Stimulated activated CD4-positive, alpha-beta T cell treated with anti-CD3 and anti-CD28 coated beads, Interleukin-15, amount 100 ng/mL, for 48 hours (primary cell): ENCODE measurements at regions not wholly inside any gene's neighbourhood (a gene's known extent, or its start where the extent isn't known, plus 50 kb on each side); places are given as distances from the start of the nearest gene placed in this dataset.

Experiments used
- DNase-seq, 2 donors: peaks; one replicate each; pipeline ENCODE4 v3.0.0-alpha.2; 2020; ENCODE audit warnings: low read depth in 2 of 2

GRCh38 chr13:104086759-104087158 is 1020.5 kb upstream of the SLC10A2 start:
- DNase-seq = no peak

- no peak for DNase-seq
Observed at GRCh38 chr13:104086210-104086609, 1020.0 kb upstream of the SLC10A2 start.

- no peak for DNase-seq
Observed at GRCh38 chr13:104085611-104086010, 1019.4 kb upstream of the SLC10A2 start.

- DNase-seq = no peak
Observed at GRCh38 chr13:104074326-104074725, 1008.1 kb upstream of the SLC10A2 start.

GRCh38 chr13:104071806-104072205 is 1005.6 kb upstream of the SLC10A2 start:
- DNase-seq = no peak

GRCh38 chr13:104065328-104065727 is 999.1 kb upstream of the SLC10A2 start:
- no peak for DNase-seq

- DNase-seq = no peak
Observed at GRCh38 chr13:104057861-104058260, 991.6 kb upstream of the SLC10A2 start.

- no peak for DNase-seq
Observed at GRCh38 chr13:104045907-104046306, 979.7 kb upstream of the SLC10A2 start.

GRCh38 chr13:104043184-104043583 is 977.0 kb upstream of the SLC10A2 start:
- no peak for DNase-seq

- no peak for DNase-seq
Observed at GRCh38 chr13:104034891-104035290, 968.7 kb upstream of the SLC10A2 start.

GRCh38 chr13:104025303-104025702 is 959.1 kb upstream of the SLC10A2 start:
- DNase-seq = no peak

- DNase-seq = no peak
Observed at GRCh38 chr13:104024416-104025170, 958.4 kb upstream of the SLC10A2 start.

- DNase-seq = no peak
Observed at GRCh38 chr13:104021806-104022397, 955.7 kb upstream of the SLC10A2 start.

GRCh38 chr13:104017317-104017716 is 951.1 kb upstream of the SLC10A2 start:
- no peak for DNase-seq

- DNase-seq = no peak
Observed at GRCh38 chr13:104015646-104016396, 949.6 kb upstream of the SLC10A2 start.

- no peak for DNase-seq
Observed at GRCh38 chr13:104014803-104015645, 948.8 kb upstream of the SLC10A2 start.

GRCh38 chr13:104011505-104012241 is 945.5 kb upstream of the SLC10A2 start:
- DNase-seq = no peak

GRCh38 chr13:104008541-104009435 is 942.6 kb upstream of the SLC10A2 start:
- no peak for DNase-seq

- DNase-seq = no peak
Observed at GRCh38 chr13:104008075-104008474, 941.9 kb upstream of the SLC10A2 start.

GRCh38 chr13:104006625-104007075 is 940.4 kb upstream of the SLC10A2 start:
- no peak for DNase-seq
